Panc1 (cell line): ENCODE measurements at regions not wholly inside any gene's neighbourhood (a gene's known extent, or its start where the extent isn't known, plus 50 kb on each side); places are given as distances from the start of the nearest gene placed in this dataset.

Source experiments
- ATAC-seq: fragments of 200-7000 bp; cut with Tn5 transposase; 2 replicates; pipeline ENCODE4 v1.9.1; 2020; ENCODE audit warnings: mild to moderate bottlenecking, moderate library complexity
- BruUV-seq: library from RNA; stranded (reverse); fragments of 400-500 nt; replicated peaks from 2 replicates; lab custom pipeline; 2021; lab: Mats Ljungman, UMichigan
- CTCF ChIA-PET: fragments of 300-600 bp; sonication (Branson Sonifier 250); formaldehyde crosslinking; loops from one replicate; lab custom pipeline; 2022; ENCODE audit warnings: antibody characterized with exemption; lab: Charles Lee
- POLR2A ChIA-PET: fragments of 300-600 bp; sonication (Branson Sonifier 250); formaldehyde crosslinking; loops from one replicate; lab custom pipeline; 2022; ENCODE audit warnings: antibody characterized with exemption; lab: Charles Lee
- DNase-seq: peaks from one replicate; pipeline ENCODE4 v3.0.0-alpha.2; 2010; ENCODE audit warnings: low read depth, low spot score
- H3K27ac ChIP-seq: 2 replicates; pipeline ENCODE4 v1.5.1; 2011; ENCODE audit warnings: mild to moderate bottlenecking, low read length, inconsistent platforms
- H3K27me3 ChIP-seq: fragments of 200-500 bp; sonication (Bioruptor generic); 2 replicates; pipeline ENCODE4 v1.6.0; 2014; ENCODE audit warnings: low read length, inconsistent platforms; ENCODE audit not compliant: control insufficient read depth, insufficient read depth
- H3K36me3 ChIP-seq: fragments of 200-500 bp; sonication (Bioruptor generic); 2 replicates; pipeline ENCODE4 v1.5.1; 2014; ENCODE audit warnings: inconsistent platforms, mild to moderate bottlenecking, low read length, moderate library complexity; ENCODE audit not compliant: control insufficient read depth, insufficient read depth
- H3K4me1 ChIP-seq: 2 replicates; pipeline ENCODE4 v1.5.1; 2011; ENCODE audit warnings: inconsistent platforms, mild to moderate bottlenecking, low read length, moderate library complexity; ENCODE audit not compliant: control insufficient read depth, insufficient read depth
- H3K4me3 ChIP-seq, 2 experiments: 2 replicates each; pipeline ENCODE4 v1.5.1; 2011 to 2012; ENCODE audit warnings: low read depth in 2 of 2, low read length in 2 of 2, mild to moderate bottlenecking in 2 of 2, inconsistent platforms in 1 of 2, moderate library complexity in 1 of 2
- H3K9me3 ChIP-seq: fragments of 200-500 bp; sonication (Bioruptor generic); 2 replicates; pipeline ENCODE4 v1.5.1; 2014; ENCODE audit warnings: low read depth, mild to moderate bottlenecking, inconsistent platforms, low read length, moderate library complexity; ENCODE audit not compliant: control insufficient read depth, insufficient read depth
- POLR2AphosphoS5 ChIP-seq: IDR thresholded peaks from 2 replicates; pipeline ENCODE4 v1.6.1; 2012; ENCODE audit warnings: mild to moderate bottlenecking, low read depth, low read length, moderate library complexity
- SIN3A ChIP-seq: IDR thresholded peaks from 2 replicates; pipeline ENCODE4 v1.6.1; 2012; ENCODE audit warnings: low read depth, mild to moderate bottlenecking, low read length, moderate library complexity, borderline replicate concordance; ENCODE audit not compliant: insufficient read depth
- in situ Hi-C: cut with HindIII; loops from 2 replicates; pipeline ENCODE4 v1.10.0; 2016; ENCODE audit warnings: low sequenced_read_pairs, low pct_unique_long_range_greater_than_20kb
- intact Hi-C: fragments of 100-400 bp; cut with micrococcal nuclease; formaldehyde crosslinking; loops from one replicate; pipeline ENCODE4 v1.10.0; 2022; ENCODE audit not compliant: unreplicated experiment
- TF ChIP-seq, protein P1 (sequence below), 2 experiments: IDR thresholded peaks; 2 replicates each; pipeline ENCODE4 v1.6.1; 2011 to 2012; ENCODE audit warnings: low read depth in 2 of 2, control low read depth in 1 of 2, low read length in 1 of 2, mild to moderate bottlenecking in 1 of 2, moderate library complexity in 1 of 2; ENCODE audit not compliant: insufficient read depth in 1 of 2
- TF ChIP-seq, protein P2 (sequence below): fragments of 450-650 bp; IDR thresholded peaks from 2 replicates; pipeline ENCODE4 v1.5.1; 2017; ENCODE audit warnings: mild to moderate bottlenecking

DNA sequence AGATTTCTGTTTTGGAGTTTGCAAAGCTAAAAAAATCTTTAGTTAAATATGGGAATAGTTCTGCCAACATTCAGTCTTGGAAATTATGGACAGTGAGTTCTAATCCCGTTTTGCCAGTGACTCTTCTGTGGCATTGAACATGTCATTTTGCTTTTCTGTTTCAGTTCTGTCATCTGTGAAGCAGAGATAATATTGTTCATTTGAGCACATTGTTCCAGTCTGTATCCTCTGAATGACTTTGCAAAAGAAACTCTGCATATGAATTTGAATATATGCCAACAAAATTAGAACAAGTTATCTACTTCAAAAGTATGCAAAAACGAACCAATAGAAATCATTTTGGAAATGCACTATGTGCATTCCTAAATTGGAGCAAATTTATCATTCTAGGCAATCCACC lies 746.0 kb upstream of the POT1 start:
- intact Hi-C loops, result no loop called here
- no peaks in the 10 kb centered on the region; the same call in 1 of the 2 replicates for H3K36me3 ChIP-seq
- in situ Hi-C loops, result no loop called here
- no peak for DNase-seq
- CTCF ChIA-PET, result no interaction called here
- no peaks in the 10 kb centered on the region for H3K4me1 ChIP-seq
- BruUV-seq, result no TSS peak
- POLR2A ChIA-PET, result no interaction called here
- TF ChIP-seq, protein P1, sequence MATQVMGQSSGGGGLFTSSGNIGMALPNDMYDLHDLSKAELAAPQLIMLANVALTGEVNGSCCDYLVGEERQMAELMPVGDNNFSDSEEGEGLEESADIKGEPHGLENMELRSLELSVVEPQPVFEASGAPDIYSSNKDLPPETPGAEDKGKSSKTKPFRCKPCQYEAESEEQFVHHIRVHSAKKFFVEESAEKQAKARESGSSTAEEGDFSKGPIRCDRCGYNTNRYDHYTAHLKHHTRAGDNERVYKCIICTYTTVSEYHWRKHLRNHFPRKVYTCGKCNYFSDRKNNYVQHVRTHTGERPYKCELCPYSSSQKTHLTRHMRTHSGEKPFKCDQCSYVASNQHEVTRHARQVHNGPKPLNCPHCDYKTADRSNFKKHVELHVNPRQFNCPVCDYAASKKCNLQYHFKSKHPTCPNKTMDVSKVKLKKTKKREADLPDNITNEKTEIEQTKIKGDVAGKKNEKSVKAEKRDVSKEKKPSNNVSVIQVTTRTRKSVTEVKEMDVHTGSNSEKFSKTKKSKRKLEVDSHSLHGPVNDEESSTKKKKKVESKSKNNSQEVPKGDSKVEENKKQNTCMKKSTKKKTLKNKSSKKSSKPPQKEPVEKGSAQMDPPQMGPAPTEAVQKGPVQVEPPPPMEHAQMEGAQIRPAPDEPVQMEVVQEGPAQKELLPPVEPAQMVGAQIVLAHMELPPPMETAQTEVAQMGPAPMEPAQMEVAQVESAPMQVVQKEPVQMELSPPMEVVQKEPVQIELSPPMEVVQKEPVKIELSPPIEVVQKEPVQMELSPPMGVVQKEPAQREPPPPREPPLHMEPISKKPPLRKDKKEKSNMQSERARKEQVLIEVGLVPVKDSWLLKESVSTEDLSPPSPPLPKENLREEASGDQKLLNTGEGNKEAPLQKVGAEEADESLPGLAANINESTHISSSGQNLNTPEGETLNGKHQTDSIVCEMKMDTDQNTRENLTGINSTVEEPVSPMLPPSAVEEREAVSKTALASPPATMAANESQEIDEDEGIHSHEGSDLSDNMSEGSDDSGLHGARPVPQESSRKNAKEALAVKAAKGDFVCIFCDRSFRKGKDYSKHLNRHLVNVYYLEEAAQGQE (IDR thresholded peaks at IDR 0.05; ENCODE audit: insufficient read depth in 1 of 2, low read depth in 2 of 2, low read length in 1 of 2), result no peak
- TF ChIP-seq, protein P2, sequence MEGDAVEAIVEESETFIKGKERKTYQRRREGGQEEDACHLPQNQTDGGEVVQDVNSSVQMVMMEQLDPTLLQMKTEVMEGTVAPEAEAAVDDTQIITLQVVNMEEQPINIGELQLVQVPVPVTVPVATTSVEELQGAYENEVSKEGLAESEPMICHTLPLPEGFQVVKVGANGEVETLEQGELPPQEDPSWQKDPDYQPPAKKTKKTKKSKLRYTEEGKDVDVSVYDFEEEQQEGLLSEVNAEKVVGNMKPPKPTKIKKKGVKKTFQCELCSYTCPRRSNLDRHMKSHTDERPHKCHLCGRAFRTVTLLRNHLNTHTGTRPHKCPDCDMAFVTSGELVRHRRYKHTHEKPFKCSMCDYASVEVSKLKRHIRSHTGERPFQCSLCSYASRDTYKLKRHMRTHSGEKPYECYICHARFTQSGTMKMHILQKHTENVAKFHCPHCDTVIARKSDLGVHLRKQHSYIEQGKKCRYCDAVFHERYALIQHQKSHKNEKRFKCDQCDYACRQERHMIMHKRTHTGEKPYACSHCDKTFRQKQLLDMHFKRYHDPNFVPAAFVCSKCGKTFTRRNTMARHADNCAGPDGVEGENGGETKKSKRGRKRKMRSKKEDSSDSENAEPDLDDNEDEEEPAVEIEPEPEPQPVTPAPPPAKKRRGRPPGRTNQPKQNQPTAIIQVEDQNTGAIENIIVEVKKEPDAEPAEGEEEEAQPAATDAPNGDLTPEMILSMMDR, result no peak
- no peaks in the 10 kb centered on the region for H3K9me3 ChIP-seq
- no peaks in the 10 kb centered on the region for H3K27me3 ChIP-seq
- H3K4me3 ChIP-seq, result no peak overlapping the region
- no peak for ATAC-seq
- H3K27ac ChIP-seq, result no peak overlapping the region

DNA sequence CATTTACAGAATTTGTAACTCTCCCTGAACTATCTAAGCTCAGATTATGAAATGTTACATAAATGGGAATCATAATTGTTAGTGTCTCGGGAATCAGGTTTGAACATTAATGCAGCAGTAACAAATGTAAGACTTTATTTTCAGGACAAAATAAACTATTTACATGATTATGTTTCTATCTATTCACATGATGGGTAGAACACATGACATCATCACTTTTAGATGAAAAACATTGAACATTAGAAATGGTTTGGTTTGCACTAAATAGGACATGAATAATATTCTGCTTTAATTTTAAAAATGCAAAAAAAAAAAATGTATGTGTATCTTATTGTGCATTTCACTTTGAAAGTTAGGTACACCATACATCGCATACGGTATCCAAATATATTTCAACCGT lies 745.5 kb upstream of the POT1 start:
- CTCF ChIA-PET, result no interaction called here
- ATAC-seq, result no peak

More for the DNA sequence above, 745.5 kb upstream of the POT1 start:
- Histone ChIP-seq H3K9me3 (no peaks in the 10 kb centered on the region), H3K27ac (no peak overlapping the region), H3K4me3 (no peak overlapping the region), H3K4me1 (no peaks in the 10 kb centered on the region), H3K27me3 (no peaks in the 10 kb centered on the region), H3K36me3 (no peaks in the 10 kb centered on the region; the same call in 1 of the 2 replicates)
- TF ChIP-seq POLR2AphosphoS5 (no peak), SIN3A (no peak)
- TF ChIP-seq, protein P2, result no peak
- BruUV-seq, result no TSS peak
- POLR2A ChIA-PET, result no interaction called here
- no peak for DNase-seq
- intact Hi-C loops, result no loop called here
- in situ Hi-C loops, result no loop called here
